ENCODE measurements at regions not wholly inside any gene's neighbourhood (a gene's known extent, or its start where the extent isn't known, plus 50 kb on each side); places are given as distances from the start of the nearest gene placed in this dataset.

GRCh38 chr12:70074510-70074909 is 168.7 kb upstream of the CNOT2 start:
- Histone ChIP-seq H3K27ac (replicated peaks in 1 of 4) (no peak overlapping the region), H3K27me3 (no peaks in the 10 kb centered on the region), H3K4me3 (no peak overlapping the region), H3K36me3 (no peaks in the 10 kb centered on the region), H3K4me1 (no peaks in the 10 kb centered on the region), H3K9me3 (no peaks in the 10 kb centered on the region)
- no peak for DNase-seq (ENCODE audit: extremely low spot score)
- TF ChIP-seq CTCF (IDR thresholded peaks at IDR 0.05) (no peak), POLR2A (IDR thresholded peaks at IDR 0.05; ENCODE audit: low read depth) (no peak), EP300 (IDR thresholded peaks at IDR 0.05) (no peak), POLR2AphosphoS5 (IDR thresholded peaks at IDR 0.05) (no peak)
- intact Hi-C loops (cut with DNase I) = no loop called here

GRCh38 chr12:70077441-70077840 is 165.8 kb upstream of the CNOT2 start:
- no peaks in the 10 kb centered on the region for H3K36me3 ChIP-seq
- TF ChIP-seq EP300 (IDR thresholded peaks at IDR 0.05) = no peak
- no peak for TF ChIP-seq POLR2A (IDR thresholded peaks at IDR 0.05; ENCODE audit: low read depth)
- TF ChIP-seq CTCF (IDR thresholded peaks at IDR 0.05) = no peak
- no peak for TF ChIP-seq POLR2AphosphoS5 (IDR thresholded peaks at IDR 0.05)
- no peaks in the 10 kb centered on the region for H3K27me3 ChIP-seq
- H3K27ac ChIP-seq (replicated peaks in 1 of 4) = no peak overlapping the region
- no peak for DNase-seq (ENCODE audit: extremely low spot score)
- 90% methylated on average over 2 of the region's 2 CpGs for WGBS
- no peaks in the 10 kb centered on the region for H3K9me3 ChIP-seq
- H3K4me3 ChIP-seq = no peak overlapping the region
- H3K4me1 ChIP-seq = no peaks in the 10 kb centered on the region
- intact Hi-C loops (cut with DNase I) = no loop called here

- intact Hi-C loops (cut with DNase I) = no loop called here
- H3K27ac ChIP-seq (replicated peaks in 1 of 4) = no peak overlapping the region
- H3K36me3 ChIP-seq = no peaks in the 10 kb centered on the region
- no peaks in the 10 kb centered on the region for H3K27me3 ChIP-seq
- H3K9me3 ChIP-seq = no peaks in the 10 kb centered on the region
- no peak for TF ChIP-seq EP300 (IDR thresholded peaks at IDR 0.05)
- TF ChIP-seq CTCF (IDR thresholded peaks at IDR 0.05) = no peak
- no peak for TF ChIP-seq POLR2AphosphoS5 (IDR thresholded peaks at IDR 0.05)
- no peak for TF ChIP-seq POLR2A (IDR thresholded peaks at IDR 0.05; ENCODE audit: low read depth)
- no peak overlapping the region for H3K4me3 ChIP-seq
- 87% methylated on average over 2 of the region's 2 CpGs for WGBS
- H3K4me1 ChIP-seq = no peaks in the 10 kb centered on the region
- DNase-seq (ENCODE audit: extremely low spot score) = no peak
These were observed 165.1 kb upstream of the CNOT2 start for GRCh38 chr12:70078161-70078560.

GRCh38 chr12:70080566-70080965 is 162.7 kb upstream of the CNOT2 start:
- Histone ChIP-seq H3K4me1 (no peaks in the 10 kb centered on the region), H3K27me3 (no peaks in the 10 kb centered on the region), H3K27ac (replicated peaks in 1 of 4) (no peak overlapping the region), H3K4me3 (no peak overlapping the region), H3K36me3 (no peaks in the 10 kb centered on the region), H3K9me3 (no peaks in the 10 kb centered on the region)
- TF ChIP-seq POLR2AphosphoS5 (IDR thresholded peaks at IDR 0.05) = no peak
- TF ChIP-seq EP300 (IDR thresholded peaks at IDR 0.05) = no peak
- no peak for TF ChIP-seq CTCF (IDR thresholded peaks at IDR 0.05)
- no peak for TF ChIP-seq POLR2A (IDR thresholded peaks at IDR 0.05; ENCODE audit: low read depth)
- intact Hi-C loops (cut with DNase I) = no loop called here
- DNase-seq (ENCODE audit: extremely low spot score) = no peak
- WGBS = 52% methylated on average over 2 of the region's 2 CpGs

- Histone ChIP-seq H3K4me1 (no peaks in the 10 kb centered on the region), H3K27me3 (no peaks in the 10 kb centered on the region), H3K9me3 (no peaks in the 10 kb centered on the region), H3K27ac (replicated peaks in 1 of 4) (no peak overlapping the region), H3K4me3 (no peak overlapping the region), H3K36me3 (no peaks in the 10 kb centered on the region)
- TF ChIP-seq POLR2AphosphoS5 (IDR thresholded peaks at IDR 0.05) (no peak), EP300 (IDR thresholded peaks at IDR 0.05) (no peak), CTCF (IDR thresholded peaks at IDR 0.05) (no peak), POLR2A (IDR thresholded peaks at IDR 0.05; ENCODE audit: low read depth) (no peak)
- intact Hi-C loops (cut with DNase I) = no loop called here
- WGBS = 97% methylated on average over 3 of the region's 3 CpGs
- DNase-seq (ENCODE audit: extremely low spot score) = no peak
These were observed 160.1 kb upstream of the CNOT2 start for GRCh38 chr12:70082997-70083676.
